Right forelimb (tissue), 1 donor: ENCODE measurements at regions not wholly inside any gene's neighbourhood (a gene's known extent, or its start where the extent isn't known, plus 50 kb on each side); places are given as distances from the start of the nearest gene placed in this dataset.

Experiments used
- DNase-seq: peaks from one replicate; pipeline ENCODE4 v3.0.0-alpha.2; 2018

DNA sequence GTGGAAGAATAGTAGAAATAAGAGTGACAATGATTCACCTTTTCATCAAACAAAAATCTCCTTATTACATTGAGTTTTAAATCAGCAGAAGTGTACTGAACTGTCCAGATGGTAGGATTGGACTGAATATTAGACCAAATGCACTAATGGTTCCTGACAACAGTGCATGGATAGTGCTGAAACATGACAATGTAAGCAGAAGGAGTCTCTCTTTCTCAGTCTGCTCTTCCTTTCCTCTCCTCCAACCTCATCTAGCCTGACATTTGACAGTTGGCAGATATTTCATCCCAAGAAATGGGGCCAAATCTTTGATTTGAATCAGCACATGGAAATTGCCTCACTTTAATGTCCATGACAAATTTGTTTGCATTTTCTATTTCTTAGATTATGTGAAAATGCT is 225.1 kb upstream of the PLSCR5 start:
- no peak for DNase-seq

DNA sequence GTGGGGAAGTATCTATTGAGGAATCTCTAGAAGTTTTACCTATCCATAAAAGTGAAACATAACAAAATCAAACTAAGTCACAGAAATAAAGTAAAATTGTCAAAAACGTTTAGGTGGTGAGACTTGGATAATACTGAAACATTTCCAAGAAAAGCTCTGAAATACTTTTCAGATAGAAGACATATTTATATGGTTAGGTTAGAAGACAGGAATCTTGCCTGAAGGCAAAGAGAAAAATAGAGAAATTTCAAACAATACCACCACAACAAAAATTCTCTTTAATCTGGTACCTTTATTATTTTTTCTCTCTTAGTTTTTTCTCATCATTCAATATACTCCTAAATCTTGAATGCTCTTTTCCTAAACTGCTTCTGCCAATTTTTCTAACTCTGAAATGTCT is 222.7 kb upstream of the PLSCR5 start:
- DNase-seq = no peak

DNA sequence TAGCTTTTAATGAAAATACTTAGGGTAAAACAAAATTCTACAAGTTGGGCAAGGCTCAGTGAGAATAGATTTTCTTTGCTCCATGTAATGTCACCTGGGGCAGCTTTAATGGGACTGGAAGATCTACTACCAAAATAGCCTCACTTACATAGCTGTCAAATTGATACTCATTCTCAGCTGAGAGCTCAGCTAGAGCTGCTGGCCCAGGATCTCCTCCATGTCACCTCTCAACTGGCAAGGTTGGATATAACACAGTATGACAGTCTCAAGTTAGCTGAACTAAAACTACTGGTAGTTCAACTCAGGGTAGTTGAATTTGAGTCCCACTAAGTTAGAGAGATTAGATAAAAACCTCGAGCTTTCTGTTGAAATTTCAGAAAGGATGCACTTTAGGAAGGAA is 218.5 kb upstream of the PLSCR5 start:
- no peak for DNase-seq

DNA sequence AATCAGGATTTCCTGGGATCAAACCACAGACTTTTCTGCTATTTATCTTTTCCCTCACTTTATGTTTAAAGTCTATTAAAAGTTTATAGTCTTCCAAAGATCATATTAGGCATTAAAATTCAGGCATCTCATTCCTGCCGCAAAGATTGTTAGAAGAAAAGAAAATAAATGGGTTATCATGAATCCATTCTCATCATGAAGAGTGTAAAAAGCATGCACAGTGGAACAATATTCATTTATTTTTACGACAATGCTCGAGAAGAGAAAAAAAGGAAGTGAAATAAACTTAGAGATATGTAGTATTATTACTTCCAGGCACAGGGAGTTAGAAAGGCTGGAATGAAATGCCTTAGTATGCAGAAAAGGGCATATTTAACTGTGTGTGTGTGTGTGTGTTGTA is 213.7 kb upstream of the PLSCR5 start:
- no peak for DNase-seq

DNA sequence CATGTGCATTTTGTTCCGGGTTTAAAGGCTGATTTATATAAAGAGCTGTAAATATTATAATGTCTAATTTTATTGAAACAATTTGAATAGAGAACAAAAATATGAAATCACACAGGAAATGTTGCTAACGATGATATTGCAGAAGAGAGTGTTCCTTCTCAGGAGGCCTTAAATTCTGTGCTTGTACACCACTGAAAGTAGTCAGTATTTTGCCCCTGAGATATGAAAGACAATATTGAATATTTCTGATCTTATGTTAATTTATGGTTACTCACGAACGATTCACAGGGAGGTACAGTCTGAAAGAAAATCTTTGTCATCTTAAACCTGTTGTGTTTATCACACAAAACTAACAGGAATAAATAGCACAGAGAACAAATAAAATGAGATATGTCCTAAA is 213.2 kb upstream of the PLSCR5 start:
- no peak for DNase-seq

DNA sequence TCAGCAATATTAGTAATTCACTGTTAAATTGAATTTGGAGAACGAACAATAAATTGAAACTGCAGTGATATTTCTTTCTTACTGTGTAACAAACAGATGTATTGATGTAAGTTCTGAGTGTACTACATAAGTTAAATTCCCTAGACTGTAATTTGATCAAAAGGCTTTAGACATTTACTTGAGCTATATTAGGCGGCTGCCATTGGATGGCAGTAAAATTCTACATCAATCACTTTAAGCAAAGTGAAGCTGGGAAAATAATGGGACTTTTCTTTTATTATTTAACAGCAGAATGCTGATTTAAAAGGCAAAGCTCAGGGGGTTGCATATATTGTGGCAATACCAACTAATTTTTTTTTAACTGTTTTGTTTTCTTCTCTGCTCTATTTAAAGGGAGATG is 212.6 kb upstream of the PLSCR5 start:
- no peak for DNase-seq

GRCh38 chr3:146814601-146815315 is 209.6 kb upstream of the PLSCR5 start:
- DNase-seq = no peak

GRCh38 chr3:146813496-146813895 is 208.3 kb upstream of the PLSCR5 start:
- no peak for DNase-seq

- DNase-seq = no peak
Measured at GRCh38 chr3:146803745-146804144, 198.6 kb upstream of the PLSCR5 start.

GRCh38 chr3:146801492-146801891 is 196.3 kb upstream of the PLSCR5 start:
- no peak for DNase-seq

- DNase-seq = no peak
Measured at GRCh38 chr3:146800484-146800883, 195.3 kb upstream of the PLSCR5 start.

DNA sequence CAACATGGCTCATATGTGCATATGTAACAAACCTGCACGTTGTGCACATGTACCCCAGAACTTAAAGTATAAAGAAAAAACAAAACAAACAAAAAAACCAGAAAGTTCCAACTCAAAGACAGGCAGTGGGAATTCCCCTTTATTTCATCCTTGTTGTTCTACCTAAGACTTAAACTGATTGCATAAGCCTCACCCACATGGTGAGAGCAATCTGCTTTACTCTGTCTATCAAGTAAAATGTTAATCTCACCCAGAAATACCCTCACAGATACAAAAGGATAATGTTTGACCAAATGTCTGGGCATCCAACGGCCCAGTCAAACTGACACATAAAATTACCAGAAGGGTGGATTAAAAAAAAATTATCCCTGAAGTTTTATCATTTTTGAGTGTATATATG is 190.9 kb upstream of the PLSCR5 start:
- no peak for DNase-seq

DNA sequence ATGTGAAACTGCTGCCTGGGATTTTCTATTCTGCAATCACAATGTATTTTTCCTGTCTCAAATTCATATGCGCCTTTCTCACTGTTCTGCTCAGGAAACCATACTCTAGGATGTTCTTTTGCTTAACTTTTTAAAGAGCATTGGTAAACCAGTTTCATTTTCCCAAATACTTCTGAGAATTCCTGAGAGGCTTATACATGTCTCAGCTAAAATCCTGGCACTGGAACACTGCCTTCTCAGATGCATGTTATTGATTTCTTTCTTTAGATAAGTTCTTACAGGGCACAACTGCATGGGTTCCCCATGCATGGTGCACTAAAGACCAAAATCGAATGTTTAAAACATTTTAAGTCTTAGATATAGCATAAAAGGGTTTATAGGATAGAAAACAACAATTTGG is 178.3 kb upstream of the PLSCR5 start:
- no peak for DNase-seq

DNA sequence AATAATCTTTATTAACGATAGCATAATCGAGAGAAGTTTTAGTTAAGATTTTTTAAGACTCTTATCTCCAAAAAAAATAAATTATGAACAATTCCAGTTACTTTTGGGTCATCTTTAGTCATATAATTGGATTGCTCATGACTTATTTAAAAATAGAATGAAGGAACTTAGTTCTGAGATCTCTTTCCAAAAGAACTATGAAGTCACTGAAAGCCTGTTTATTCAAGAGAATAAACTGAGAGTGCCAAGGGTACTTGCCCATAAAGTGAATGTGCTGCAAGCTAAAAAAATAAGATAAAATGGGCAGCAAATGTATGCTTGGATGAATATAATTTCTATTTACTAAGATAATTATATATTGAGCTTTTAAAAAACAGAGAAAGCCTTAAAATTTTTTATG is 176.5 kb upstream of the PLSCR5 start:
- no peak for DNase-seq

DNA sequence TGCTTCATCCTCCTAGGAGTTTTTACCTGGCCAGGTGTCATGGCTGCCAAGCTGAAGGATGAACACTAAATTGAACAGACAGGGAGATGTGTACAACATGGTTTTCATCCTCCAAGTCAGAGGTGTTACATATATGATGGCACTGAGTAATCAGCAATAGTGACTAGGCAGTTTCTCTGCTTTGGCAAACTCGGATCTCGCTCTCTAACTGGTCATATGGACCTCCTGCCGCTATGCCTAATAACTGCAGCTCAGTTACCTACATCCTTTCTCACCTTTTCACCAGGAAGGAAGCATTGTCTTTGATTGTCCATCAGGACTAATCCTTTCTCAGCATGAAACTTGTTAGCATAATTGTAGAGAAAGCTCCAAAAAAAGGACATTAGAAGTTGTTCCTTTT is 175.9 kb upstream of the PLSCR5 start:
- no peak for DNase-seq

DNA sequence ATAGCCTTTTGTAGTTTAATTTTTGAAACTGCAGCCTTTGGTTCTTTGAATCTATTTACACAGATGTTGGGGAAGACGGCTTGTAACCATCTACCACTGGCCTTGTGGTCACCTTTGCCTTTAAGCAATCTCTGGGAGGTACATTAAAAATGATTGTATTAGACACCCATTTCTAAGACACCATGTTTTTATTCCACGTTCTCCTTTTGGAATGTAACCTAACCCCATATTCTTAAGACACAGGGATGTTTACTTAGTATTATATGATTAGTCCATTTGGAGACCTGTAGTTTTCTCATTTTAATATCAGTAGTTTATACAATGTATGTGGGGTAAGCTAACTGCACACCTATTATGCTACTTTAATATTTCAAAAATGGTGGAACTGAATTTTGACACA is 175.1 kb upstream of the PLSCR5 start:
- DNase-seq = no peak

- no peak for DNase-seq
Measured at GRCh38 chr3:146777941-146778340, 172.8 kb upstream of the PLSCR5 start.

DNA sequence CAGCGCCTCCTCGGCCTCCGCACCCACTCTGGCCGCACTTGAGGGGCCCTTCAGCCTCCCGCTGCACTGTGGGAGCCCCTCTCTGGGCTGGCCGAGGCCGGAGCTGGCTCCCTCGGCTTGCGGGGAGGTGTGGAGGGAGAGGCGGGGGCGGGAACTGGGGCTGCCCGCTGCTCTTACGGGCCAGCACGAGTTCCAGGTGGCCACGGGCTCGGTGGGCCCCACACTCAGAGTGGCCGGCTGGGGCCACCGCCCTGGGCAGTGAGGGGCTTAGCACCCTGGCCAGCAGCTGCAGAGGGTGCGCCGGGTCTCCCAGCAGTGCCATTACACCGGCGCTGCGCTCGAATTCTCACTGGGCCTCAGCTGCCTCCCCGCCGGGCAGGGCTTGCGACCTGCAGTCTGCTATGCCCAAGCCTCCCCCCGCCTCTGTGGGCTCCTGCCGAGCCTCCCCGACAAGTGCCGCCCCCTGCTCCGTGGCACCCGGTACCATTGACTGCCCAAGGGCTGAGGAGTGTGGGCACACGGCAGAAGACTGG is 167.1 kb upstream of the PLSCR5 start:
- DNase-seq = no peak

- no peak for DNase-seq
Measured at GRCh38 chr3:146770881-146771280, 165.7 kb upstream of the PLSCR5 start.

- DNase-seq = no peak
Measured at GRCh38 chr3:146770301-146770700, 165.2 kb upstream of the PLSCR5 start.

GRCh38 chr3:146757759-146758158 is 152.6 kb upstream of the PLSCR5 start:
- DNase-seq = no peak

DNA sequence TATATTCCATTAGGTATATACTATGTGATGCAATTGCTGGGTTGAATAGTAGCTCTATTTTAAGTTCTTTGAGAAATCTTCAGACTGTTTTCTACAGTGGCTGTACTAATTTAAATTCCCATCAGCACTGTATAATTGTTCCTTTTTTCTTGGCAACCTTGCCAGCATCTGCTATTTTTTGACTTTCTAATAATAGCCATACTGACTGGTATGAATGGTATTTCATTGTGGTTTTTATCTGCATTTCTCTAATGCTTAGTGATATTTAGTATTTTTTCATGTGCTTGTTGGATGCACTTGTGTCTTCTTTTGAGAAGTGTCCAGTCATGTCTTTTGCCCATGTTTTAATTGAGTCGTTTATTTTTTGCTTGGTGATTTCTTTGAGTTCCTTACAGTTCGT is 145.1 kb upstream of the PLSCR5 start:
- no peak for DNase-seq

GRCh38 chr3:146747928-146748327 is 142.8 kb upstream of the PLSCR5 start:
- DNase-seq = no peak

DNA sequence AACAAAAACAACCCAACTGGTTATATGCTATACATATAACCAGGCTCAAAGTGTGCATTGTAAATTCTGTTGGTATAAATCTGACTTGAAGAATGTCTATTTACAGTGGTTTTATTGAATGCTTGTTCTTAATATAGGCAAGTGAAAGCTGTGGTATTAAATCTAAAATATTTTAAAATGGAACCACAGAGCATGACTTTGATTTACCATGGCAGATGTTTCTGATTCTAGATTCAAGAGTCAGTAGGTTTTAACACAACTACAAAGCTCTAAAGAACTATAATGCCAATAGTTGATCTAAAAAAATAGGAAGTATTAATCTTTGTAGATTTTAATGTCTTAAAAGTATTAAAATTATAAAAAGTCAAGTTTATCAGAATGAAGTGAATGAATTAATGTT is 141.9 kb upstream of the PLSCR5 start:
- DNase-seq = no peak

- no peak for DNase-seq
Measured at GRCh38 chr3:146746190-146746589, 141.0 kb upstream of the PLSCR5 start.
